ENCODE measurements at regions not wholly inside any gene's neighbourhood (a gene's known extent, or its start where the extent isn't known, plus 50 kb on each side); places are given as distances from the start of the nearest gene placed in this dataset.

- in situ Hi-C loops (cut with HindIII; ENCODE audit: low pct_ligation_motif_present, low sequenced_read_pairs), result no loop called here
- DNase-seq, result no peak
- Histone ChIP-seq H3K27me3 (replicated peaks) (no peaks in the 10 kb centered on the region), H3K4me3 (ENCODE audit: low read depth, low read length) (no peak overlapping the region), H3K27ac (no peak overlapping the region), H3K36me3 (replicated peaks) (no peaks in the 10 kb centered on the region)
- TF ChIP-seq, protein P1, sequence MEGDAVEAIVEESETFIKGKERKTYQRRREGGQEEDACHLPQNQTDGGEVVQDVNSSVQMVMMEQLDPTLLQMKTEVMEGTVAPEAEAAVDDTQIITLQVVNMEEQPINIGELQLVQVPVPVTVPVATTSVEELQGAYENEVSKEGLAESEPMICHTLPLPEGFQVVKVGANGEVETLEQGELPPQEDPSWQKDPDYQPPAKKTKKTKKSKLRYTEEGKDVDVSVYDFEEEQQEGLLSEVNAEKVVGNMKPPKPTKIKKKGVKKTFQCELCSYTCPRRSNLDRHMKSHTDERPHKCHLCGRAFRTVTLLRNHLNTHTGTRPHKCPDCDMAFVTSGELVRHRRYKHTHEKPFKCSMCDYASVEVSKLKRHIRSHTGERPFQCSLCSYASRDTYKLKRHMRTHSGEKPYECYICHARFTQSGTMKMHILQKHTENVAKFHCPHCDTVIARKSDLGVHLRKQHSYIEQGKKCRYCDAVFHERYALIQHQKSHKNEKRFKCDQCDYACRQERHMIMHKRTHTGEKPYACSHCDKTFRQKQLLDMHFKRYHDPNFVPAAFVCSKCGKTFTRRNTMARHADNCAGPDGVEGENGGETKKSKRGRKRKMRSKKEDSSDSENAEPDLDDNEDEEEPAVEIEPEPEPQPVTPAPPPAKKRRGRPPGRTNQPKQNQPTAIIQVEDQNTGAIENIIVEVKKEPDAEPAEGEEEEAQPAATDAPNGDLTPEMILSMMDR (IDR thresholded peaks at IDR 0.05; ENCODE audit: low read depth, low read length, missing control alignments), result no peak
Observed at GRCh38 chr9:135020481-135021392, 66.7 kb upstream of the OLFM1 start.

GRCh38 chr9:135021393-135021789, 66.1 kb upstream of the OLFM1 start:
- Histone ChIP-seq H3K27ac (no peak overlapping the region), H3K36me3 (replicated peaks) (no peaks in the 10 kb centered on the region), H3K27me3 (replicated peaks) (no peaks in the 10 kb centered on the region), H3K4me3 (ENCODE audit: low read depth, low read length) (no peak overlapping the region)
- TF ChIP-seq, protein P1 (IDR thresholded peaks at IDR 0.05; ENCODE audit: low read depth, low read length, missing control alignments), result no peak
- DNase-seq, result no peak
- in situ Hi-C loops (cut with HindIII; ENCODE audit: low pct_ligation_motif_present, low sequenced_read_pairs), result no loop called here

GRCh38 chr9:135022191-135022870, 65.1 kb upstream of the OLFM1 start:
- no peak overlapping the region for H3K27ac ChIP-seq
- TF ChIP-seq, protein P1 (IDR thresholded peaks at IDR 0.05; ENCODE audit: low read depth, low read length, missing control alignments), result no peak
- H3K4me3 ChIP-seq (ENCODE audit: low read depth, low read length), result no peak overlapping the region
- H3K36me3 ChIP-seq (replicated peaks), result no peaks in the 10 kb centered on the region
- H3K27me3 ChIP-seq (replicated peaks), result no peaks in the 10 kb centered on the region
- DNase-seq, result no peak
- in situ Hi-C loops (cut with HindIII; ENCODE audit: low pct_ligation_motif_present, low sequenced_read_pairs), result no loop called here

GRCh38 chr9:135023088-135023785, 64.2 kb upstream of the OLFM1 start:
- Histone ChIP-seq H3K36me3 (replicated peaks) (no peaks in the 10 kb centered on the region), H3K27ac (no peak overlapping the region), H3K27me3 (replicated peaks) (no peaks in the 10 kb centered on the region), H3K4me3 (ENCODE audit: low read depth, low read length) (no peak overlapping the region)
- DNase-seq, result peak; percentile 1
- in situ Hi-C loops (cut with HindIII; ENCODE audit: low pct_ligation_motif_present, low sequenced_read_pairs), result no loop called here
- TF ChIP-seq, protein P1 (IDR thresholded peaks at IDR 0.05; ENCODE audit: low read depth, low read length, missing control alignments), result no peak

DNA sequence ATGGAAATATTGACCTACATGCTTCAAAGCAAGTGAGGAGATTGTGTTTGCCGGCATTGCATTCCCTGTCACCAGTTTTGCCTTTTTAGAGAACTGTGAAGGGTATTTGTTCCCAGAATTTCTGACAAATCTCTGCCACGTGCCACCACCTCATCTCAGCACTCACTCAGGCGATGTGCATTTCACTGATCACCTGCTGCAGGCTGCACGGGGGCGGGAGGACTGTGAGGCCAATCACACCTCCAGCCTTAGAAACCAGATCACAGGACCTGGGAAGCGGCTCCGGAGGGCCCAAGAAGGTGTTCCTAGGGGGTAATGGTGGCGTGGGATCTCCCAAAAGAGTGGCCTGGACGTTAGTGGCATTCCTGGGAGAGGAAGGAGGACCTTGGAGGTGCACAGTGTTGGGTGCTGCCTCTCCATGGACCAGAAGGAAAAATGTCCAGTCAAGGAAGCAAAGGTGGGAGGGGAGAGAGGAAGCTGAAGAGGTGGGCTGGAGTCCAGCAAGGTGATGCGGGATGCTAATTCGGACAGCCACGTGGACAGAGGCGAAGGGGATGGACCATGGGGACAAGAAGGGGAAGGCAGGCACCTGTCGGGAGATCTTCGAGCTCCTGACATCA, 63.6 kb upstream of the OLFM1 start:
- H3K36me3 ChIP-seq (replicated peaks), result no peaks in the 10 kb centered on the region
- no peak overlapping the region for H3K4me3 ChIP-seq (ENCODE audit: low read depth, low read length)
- in situ Hi-C loops (cut with HindIII; ENCODE audit: low pct_ligation_motif_present, low sequenced_read_pairs), result no loop called here
- no peaks in the 10 kb centered on the region for H3K27me3 ChIP-seq (replicated peaks)
- TF ChIP-seq, protein P1 (IDR thresholded peaks at IDR 0.05; ENCODE audit: low read depth, low read length, missing control alignments), result no peak
- no peak for DNase-seq
- H3K27ac ChIP-seq, result no peak overlapping the region
